ENCODE measurements at regions not wholly inside any gene's neighbourhood (a gene's known extent, or its start where the extent isn't known, plus 50 kb on each side); places are given as distances from the start of the nearest gene placed in this dataset.

GRCh38 chr5:101068298-101068697, 165.2 kb upstream of the ST8SIA4 start:
- no peak overlapping the region for H3K27ac ChIP-seq (ENCODE audit: low read length)
- no peak overlapping the region for H3K4me3 ChIP-seq (ENCODE audit: low read length)
- no peak overlapping the region for H3K4me2 ChIP-seq (ENCODE audit: low read length)
- no peaks in the 10 kb centered on the region for H4K20me1 ChIP-seq (ENCODE audit: low read length)
- no peak for TF ChIP-seq CTCF (conservative IDR thresholded peaks at IDR 0.05; ENCODE audit: low read depth, low read length)
- no peak for TF ChIP-seq EZH2phosphoT487 (IDR thresholded peaks at IDR 0.05; ENCODE audit: borderline replicate concordance, low read length)
- TF ChIP-seq EZH2 (IDR thresholded peaks at IDR 0.05; ENCODE audit: low read length, unreplicated experiment), result no peak
- POLR2A ChIA-PET (ENCODE audit: unreplicated experiment), result no interaction called here
- ATAC-seq (no peak), DNase-seq (no peak)
- BruUV-seq (replicated peaks), result no TSS peak
- H3K36me3 ChIP-seq (ENCODE audit: low read depth, low read length), result no peaks in the 10 kb centered on the region
- no peaks in the 10 kb centered on the region for H3K4me1 ChIP-seq (ENCODE audit: insufficient read depth, low read length)
- no peak overlapping the region for H3K9ac ChIP-seq (ENCODE audit: low read length)
- no peaks in the 10 kb centered on the region for H3K79me2 ChIP-seq (ENCODE audit: low read length)
- no peak overlapping the region for H2AFZ ChIP-seq (ENCODE audit: low read length)
- no peaks in the 10 kb centered on the region for H3K27me3 ChIP-seq (ENCODE audit: low read length)
- CTCF ChIA-PET, result no interaction called here
- intact Hi-C loops (cut with micrococcal nuclease), result no loop called here
- no peaks in the 10 kb centered on the region for H3K9me2 ChIP-seq (replicated peaks; ENCODE audit: low read length)
- 0 out of 2 replicates have a peak, but pooled peaks cover under 1% of the 10 kb centered on the region for H3K9me3 ChIP-seq (ENCODE audit: low read length)
- H3F3A ChIP-seq (ENCODE audit: low read length, unreplicated experiment), result no peaks in the 10 kb centered on the region

GRCh38 chr5:101067429-101067828, 164.3 kb upstream of the ST8SIA4 start:
- no peak for DNase-seq
- H3K79me2 ChIP-seq (ENCODE audit: low read length), result no peaks in the 10 kb centered on the region
- no peaks in the 10 kb centered on the region for H3K27me3 ChIP-seq (ENCODE audit: low read length)
- no peak overlapping the region for H3K9ac ChIP-seq (ENCODE audit: low read length)
- no peak overlapping the region for H3K27ac ChIP-seq (ENCODE audit: low read length)
- intact Hi-C loops (cut with micrococcal nuclease), result no loop called here
- H3K36me3 ChIP-seq (ENCODE audit: low read depth, low read length), result no peaks in the 10 kb centered on the region
- TF ChIP-seq EZH2 (IDR thresholded peaks at IDR 0.05; ENCODE audit: low read length, unreplicated experiment) (no peak), EZH2phosphoT487 (IDR thresholded peaks at IDR 0.05; ENCODE audit: borderline replicate concordance, low read length) (no peak), CTCF (conservative IDR thresholded peaks at IDR 0.05; ENCODE audit: low read depth, low read length) (no peak)
- H3K9me3 ChIP-seq (ENCODE audit: low read length), result 0 out of 2 replicates have a peak, but pooled peaks cover 3% of the 10 kb centered on the region
- CTCF ChIA-PET, result no interaction called here
- H3K4me2 ChIP-seq (ENCODE audit: low read length), result no peak overlapping the region
- POLR2A ChIA-PET (ENCODE audit: unreplicated experiment), result no interaction called here
- no peaks in the 10 kb centered on the region for H3K4me1 ChIP-seq (ENCODE audit: insufficient read depth, low read length)
- ATAC-seq, result no peak
- H3K4me3 ChIP-seq (ENCODE audit: low read length), result no peak overlapping the region
- H2AFZ ChIP-seq (ENCODE audit: low read length), result no peak overlapping the region
- BruUV-seq (replicated peaks), result no TSS peak
- H4K20me1 ChIP-seq (ENCODE audit: low read length), result no peaks in the 10 kb centered on the region
- H3K9me2 ChIP-seq (replicated peaks; ENCODE audit: low read length), result no peaks in the 10 kb centered on the region
- H3F3A ChIP-seq (ENCODE audit: low read length, unreplicated experiment), result no peaks in the 10 kb centered on the region

DNA sequence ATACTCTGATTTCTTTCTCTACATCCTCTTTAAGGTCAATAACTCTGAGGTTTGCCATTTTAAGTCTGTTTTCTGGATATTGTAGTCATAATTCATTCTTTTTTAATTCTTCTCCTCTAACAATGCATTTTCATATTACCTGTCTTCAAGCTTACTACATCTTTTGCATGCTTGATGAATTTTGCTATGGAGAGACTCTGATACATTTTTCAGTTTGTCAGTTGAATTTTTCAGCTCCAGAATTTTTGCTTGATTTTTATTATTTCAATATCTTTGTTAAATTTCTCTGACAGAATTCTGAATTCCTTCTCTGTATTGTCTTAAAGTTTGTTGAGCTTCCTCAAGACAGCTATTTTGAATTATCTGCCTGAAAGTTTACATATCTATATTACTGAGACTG, 159.8 kb upstream of the ST8SIA4 start:
- Histone ChIP-seq H3K4me3 (ENCODE audit: low read length) (no peak overlapping the region), H4K20me1 (ENCODE audit: low read length) (no peaks in the 10 kb centered on the region), H3K27me3 (ENCODE audit: low read length) (no peaks in the 10 kb centered on the region), H3K36me3 (ENCODE audit: low read depth, low read length) (no peaks in the 10 kb centered on the region), H3K27ac (ENCODE audit: low read length) (no peak overlapping the region), H3K9me2 (replicated peaks; ENCODE audit: low read length) (no peaks in the 10 kb centered on the region), H3K4me2 (ENCODE audit: low read length) (no peak overlapping the region), H3K79me2 (ENCODE audit: low read length) (no peaks in the 10 kb centered on the region), H3K4me1 (ENCODE audit: insufficient read depth, low read length) (no peaks in the 10 kb centered on the region), H3K9ac (ENCODE audit: low read length) (no peak overlapping the region), H2AFZ (ENCODE audit: low read length) (no peak overlapping the region), H3F3A (ENCODE audit: low read length, unreplicated experiment) (no peaks in the 10 kb centered on the region), H3K9me3 (ENCODE audit: low read length) (0 out of 2 replicates have a peak, but pooled peaks cover 3% of the 10 kb centered on the region)
- intact Hi-C loops (cut with micrococcal nuclease), result no loop called here
- ATAC-seq (no peak), DNase-seq (no peak)
- POLR2A ChIA-PET (ENCODE audit: unreplicated experiment), result no interaction called here
- no TSS peak for BruUV-seq (replicated peaks)
- CTCF ChIA-PET, result no interaction called here
- TF ChIP-seq CTCF (conservative IDR thresholded peaks at IDR 0.05; ENCODE audit: low read depth, low read length), result no peak
- no peak for TF ChIP-seq EZH2phosphoT487 (IDR thresholded peaks at IDR 0.05; ENCODE audit: borderline replicate concordance, low read length)
- TF ChIP-seq EZH2 (IDR thresholded peaks at IDR 0.05; ENCODE audit: low read length, unreplicated experiment), result no peak

All from PC-3 (cell line).